ENCODE measurements at regions not wholly inside any gene's neighbourhood (a gene's known extent, or its start where the extent isn't known, plus 50 kb on each side); places are given as distances from the start of the nearest gene placed in this dataset.
A peak's percentile ranks its signal among the peaks of the same experiment; 100 is the strongest.

- peak; percentile 46 for DNase-seq (ENCODE audit: low read depth)
- no peak for FAIRE-seq
- TF ChIP-seq CTCF (IDR thresholded peaks at IDR 0.05; ENCODE audit: insufficient read depth, low read length, severe bottlenecking), result no peak
Observed at GRCh38 chr4:11622961-11623725, 194.4 kb upstream of the HS3ST1 start.

GRCh38 chr4:11620861-11621260 is 192.2 kb upstream of the HS3ST1 start:
- H3K4me3 ChIP-seq (ENCODE audit: low read depth, low read length), result no peak overlapping the region
- H3K36me3 ChIP-seq (ENCODE audit: control insufficient read depth, insufficient read depth, low read length), result no peaks in the 10 kb centered on the region
- TF ChIP-seq CTCF (IDR thresholded peaks at IDR 0.05; ENCODE audit: insufficient read depth, low read length, severe bottlenecking), result no peak
- no peak for FAIRE-seq
- no peak for DNase-seq (ENCODE audit: low read depth)
- no peaks in the 10 kb centered on the region for H3K27me3 ChIP-seq (ENCODE audit: control insufficient read depth, insufficient read depth, low read length)

More at GRCh38 chr4:11622961-11623725, 194.4 kb upstream of the HS3ST1 start:
- no peak overlapping the region for H3K4me3 ChIP-seq (ENCODE audit: low read depth, low read length)
- H3K27me3 ChIP-seq (ENCODE audit: control insufficient read depth, insufficient read depth, low read length), result no peaks in the 10 kb centered on the region
- no peaks in the 10 kb centered on the region for H3K36me3 ChIP-seq (ENCODE audit: control insufficient read depth, insufficient read depth, low read length)

- Histone ChIP-seq H3K4me3 (ENCODE audit: low read depth, low read length) (no peak overlapping the region), H3K36me3 (ENCODE audit: control insufficient read depth, insufficient read depth, low read length) (no peaks in the 10 kb centered on the region), H3K27me3 (ENCODE audit: control insufficient read depth, insufficient read depth, low read length) (no peaks in the 10 kb centered on the region)
- no peak for DNase-seq (ENCODE audit: low read depth)
- FAIRE-seq, result no peak
- TF ChIP-seq CTCF (IDR thresholded peaks at IDR 0.05; ENCODE audit: insufficient read depth, low read length, severe bottlenecking), result no peak
Observed at GRCh38 chr4:11618666-11619282, 190.1 kb upstream of the HS3ST1 start.

- no peak for TF ChIP-seq CTCF (IDR thresholded peaks at IDR 0.05; ENCODE audit: insufficient read depth, low read length, severe bottlenecking)
- DNase-seq (ENCODE audit: low read depth), result no peak
- Histone ChIP-seq H3K36me3 (ENCODE audit: control insufficient read depth, insufficient read depth, low read length) (no peaks in the 10 kb centered on the region), H3K4me3 (ENCODE audit: low read depth, low read length) (no peak overlapping the region), H3K27me3 (ENCODE audit: control insufficient read depth, insufficient read depth, low read length) (no peaks in the 10 kb centered on the region)
- no peak for FAIRE-seq
Observed at GRCh38 chr4:11616856-11617255, 188.2 kb upstream of the HS3ST1 start.

- no peak for TF ChIP-seq CTCF (IDR thresholded peaks at IDR 0.05; ENCODE audit: insufficient read depth, low read length, severe bottlenecking)
- Histone ChIP-seq H3K4me3 (ENCODE audit: low read depth, low read length) (no peak overlapping the region), H3K36me3 (ENCODE audit: control insufficient read depth, insufficient read depth, low read length) (no peaks in the 10 kb centered on the region), H3K27me3 (ENCODE audit: control insufficient read depth, insufficient read depth, low read length) (no peaks in the 10 kb centered on the region)
- DNase-seq (ENCODE audit: low read depth) (peak; percentile 74), FAIRE-seq (no peak)
Observed at GRCh38 chr4:11615601-11616000, 186.9 kb upstream of the HS3ST1 start.

All from bronchial epithelial cell (primary cell).